ENCODE measurements at regions not wholly inside any gene's neighbourhood (a gene's known extent, or its start where the extent isn't known, plus 50 kb on each side); places are given as distances from the start of the nearest gene placed in this dataset.

- no peak overlapping the region for H3K27ac ChIP-seq (ENCODE audit: low read length)
- no peak for DNase-seq
- no peaks in the 10 kb centered on the region for H4K20me1 ChIP-seq (ENCODE audit: insufficient read depth, low read length)
- no peaks in the 10 kb centered on the region for H3K4me1 ChIP-seq (ENCODE audit: insufficient read depth, low read length)
- H3K36me3 ChIP-seq (ENCODE audit: insufficient read depth, low read length) = no peaks in the 10 kb centered on the region
- H3K79me2 ChIP-seq (ENCODE audit: insufficient read depth, low read length) = no peaks in the 10 kb centered on the region
- no peaks in the 10 kb centered on the region for H3K9me3 ChIP-seq (ENCODE audit: insufficient read depth, low read length, severe bottlenecking)
- TF ChIP-seq CTCF (IDR thresholded peaks at IDR 0.05; ENCODE audit: borderline replicate concordance, extremely low read depth, low read length, poor library complexity, severe bottlenecking) (no peak), EZH2 (IDR thresholded peaks at IDR 0.05; ENCODE audit: borderline replicate concordance, low read depth, low read length, severe bottlenecking) (no peak)
- no peak overlapping the region for H3K9ac ChIP-seq (ENCODE audit: low read depth, low read length)
- no peak for ATAC-seq (ENCODE audit: insufficient read depth, low read depth)
- H3K4me2 ChIP-seq (ENCODE audit: insufficient read depth, low read length) = no peak overlapping the region
- H2AFZ ChIP-seq (ENCODE audit: low read depth, low read length) = no peak overlapping the region
- H3K27me3 ChIP-seq (ENCODE audit: insufficient read depth, low read length, poor library complexity) = no peaks in the 10 kb centered on the region
- no peak overlapping the region for H3K4me3 ChIP-seq (ENCODE audit: low read depth in 1 of 2, low read length in 2 of 2)
Observed at GRCh38 chr17:36747861-36748260, 146.5 kb downstream of the MRM1 start.

- H3K4me1 ChIP-seq (ENCODE audit: insufficient read depth, low read length) = no peaks in the 10 kb centered on the region
- no peaks in the 10 kb centered on the region for H3K9me3 ChIP-seq (ENCODE audit: insufficient read depth, low read length, severe bottlenecking)
- DNase-seq (no peak), ATAC-seq (ENCODE audit: insufficient read depth, low read depth) (no peak)
- H3K79me2 ChIP-seq (ENCODE audit: insufficient read depth, low read length) = no peaks in the 10 kb centered on the region
- H3K27ac ChIP-seq (ENCODE audit: low read length) = no peak overlapping the region
- H3K4me2 ChIP-seq (ENCODE audit: insufficient read depth, low read length) = no peak overlapping the region
- H3K4me3 ChIP-seq (ENCODE audit: low read depth in 1 of 2, low read length in 2 of 2) = no peak overlapping the region
- TF ChIP-seq EZH2 (IDR thresholded peaks at IDR 0.05; ENCODE audit: borderline replicate concordance, low read depth, low read length, severe bottlenecking) (no peak), CTCF (IDR thresholded peaks at IDR 0.05; ENCODE audit: borderline replicate concordance, extremely low read depth, low read length, poor library complexity, severe bottlenecking) (no peak)
- H3K9ac ChIP-seq (ENCODE audit: low read depth, low read length) = no peak overlapping the region
- H4K20me1 ChIP-seq (ENCODE audit: insufficient read depth, low read length) = no peaks in the 10 kb centered on the region
- no peaks in the 10 kb centered on the region for H3K27me3 ChIP-seq (ENCODE audit: insufficient read depth, low read length, poor library complexity)
- no peak overlapping the region for H2AFZ ChIP-seq (ENCODE audit: low read depth, low read length)
- H3K36me3 ChIP-seq (ENCODE audit: insufficient read depth, low read length) = no peaks in the 10 kb centered on the region
Observed at GRCh38 chr17:36748272-36748671, 146.9 kb downstream of the MRM1 start.

GRCh38 chr17:36749493-36749892, 148.1 kb downstream of the MRM1 start:
- Histone ChIP-seq H3K4me1 (ENCODE audit: insufficient read depth, low read length) (no peaks in the 10 kb centered on the region), H3K27me3 (ENCODE audit: insufficient read depth, low read length, poor library complexity) (no peaks in the 10 kb centered on the region), H3K36me3 (ENCODE audit: insufficient read depth, low read length) (no peaks in the 10 kb centered on the region), H3K79me2 (ENCODE audit: insufficient read depth, low read length) (no peaks in the 10 kb centered on the region), H2AFZ (ENCODE audit: low read depth, low read length) (no peak overlapping the region), H3K4me2 (ENCODE audit: insufficient read depth, low read length) (no peak overlapping the region), H3K4me3 (ENCODE audit: low read depth in 1 of 2, low read length in 2 of 2) (no peak overlapping the region), H3K9ac (ENCODE audit: low read depth, low read length) (no peak overlapping the region), H3K9me3 (ENCODE audit: insufficient read depth, low read length, severe bottlenecking) (no peaks in the 10 kb centered on the region), H4K20me1 (ENCODE audit: insufficient read depth, low read length) (no peaks in the 10 kb centered on the region), H3K27ac (ENCODE audit: low read length) (no peak overlapping the region)
- DNase-seq = no peak
- TF ChIP-seq EZH2 (IDR thresholded peaks at IDR 0.05; ENCODE audit: borderline replicate concordance, low read depth, low read length, severe bottlenecking) (no peak), CTCF (IDR thresholded peaks at IDR 0.05; ENCODE audit: borderline replicate concordance, extremely low read depth, low read length, poor library complexity, severe bottlenecking) (no peak)
- no peak for ATAC-seq (ENCODE audit: insufficient read depth, low read depth)

GRCh38 chr17:36750316-36750885, 149.0 kb downstream of the MRM1 start:
- H3K79me2 ChIP-seq (ENCODE audit: insufficient read depth, low read length) = no peaks in the 10 kb centered on the region
- no peak overlapping the region for H3K27ac ChIP-seq (ENCODE audit: low read length)
- H3K9me3 ChIP-seq (ENCODE audit: insufficient read depth, low read length, severe bottlenecking) = no peaks in the 10 kb centered on the region
- TF ChIP-seq CTCF (IDR thresholded peaks at IDR 0.05; ENCODE audit: borderline replicate concordance, extremely low read depth, low read length, poor library complexity, severe bottlenecking) (no peak), EZH2 (IDR thresholded peaks at IDR 0.05; ENCODE audit: borderline replicate concordance, low read depth, low read length, severe bottlenecking) (no peak)
- H3K36me3 ChIP-seq (ENCODE audit: insufficient read depth, low read length) = no peaks in the 10 kb centered on the region
- no peaks in the 10 kb centered on the region for H4K20me1 ChIP-seq (ENCODE audit: insufficient read depth, low read length)
- DNase-seq (no peak), ATAC-seq (ENCODE audit: insufficient read depth, low read depth) (no peak)
- H3K9ac ChIP-seq (ENCODE audit: low read depth, low read length) = no peak overlapping the region
- H3K27me3 ChIP-seq (ENCODE audit: insufficient read depth, low read length, poor library complexity) = no peaks in the 10 kb centered on the region
- no peak overlapping the region for H3K4me2 ChIP-seq (ENCODE audit: insufficient read depth, low read length)
- no peak overlapping the region for H2AFZ ChIP-seq (ENCODE audit: low read depth, low read length)
- H3K4me1 ChIP-seq (ENCODE audit: insufficient read depth, low read length) = no peaks in the 10 kb centered on the region
- no peak overlapping the region for H3K4me3 ChIP-seq (ENCODE audit: low read depth in 1 of 2, low read length in 2 of 2)

Measured in DND-41 (cell line).